SU-DHL-6 (cell line): ENCODE measurements at regions not wholly inside any gene's neighbourhood (a gene's known extent, or its start where the extent isn't known, plus 50 kb on each side); places are given as distances from the start of the nearest gene placed in this dataset.

Experiments
- EZH2phosphoT487 ChIP-seq: fragments of 200-600 bp; sonication (generic), shearing (Covaris generic); conservative IDR thresholded peaks from 2 replicates; pipeline ENCODE4 v1.6.1; 2018; ENCODE audit warnings: mild to moderate bottlenecking, antibody characterized with exemption, low read length, moderate library complexity, mixed read lengths
- TF ChIP-seq, protein P1 (sequence below): fragments of 200-600 bp; sonication (generic); IDR thresholded peaks from one replicate; pipeline ENCODE4 v1.5.1; 2017; ENCODE audit warnings: antibody characterized with exemption, mild to moderate bottlenecking, low read length, moderate library complexity; ENCODE audit not compliant: insufficient read depth, poor library complexity, severe bottlenecking

DNA sequence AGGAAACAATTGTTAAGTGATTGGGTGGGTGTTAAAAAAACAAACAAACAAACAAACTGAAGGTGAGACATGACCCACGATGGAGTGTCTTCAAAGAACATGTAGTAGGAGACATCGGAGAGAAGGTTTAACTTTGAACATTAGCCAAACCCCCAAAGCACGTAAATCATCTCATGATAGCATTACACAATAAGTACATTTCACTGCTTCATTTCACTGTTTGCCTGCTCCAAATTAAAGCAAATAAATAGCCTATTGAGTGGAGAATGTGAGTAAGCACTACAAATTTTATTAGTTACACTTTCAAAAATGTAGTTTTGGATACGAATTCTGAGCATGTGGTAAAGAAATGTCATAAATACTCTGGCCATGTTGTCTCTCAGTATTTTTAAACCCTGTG, 287.0 kb downstream of the SI start:
- TF ChIP-seq, protein P1, sequence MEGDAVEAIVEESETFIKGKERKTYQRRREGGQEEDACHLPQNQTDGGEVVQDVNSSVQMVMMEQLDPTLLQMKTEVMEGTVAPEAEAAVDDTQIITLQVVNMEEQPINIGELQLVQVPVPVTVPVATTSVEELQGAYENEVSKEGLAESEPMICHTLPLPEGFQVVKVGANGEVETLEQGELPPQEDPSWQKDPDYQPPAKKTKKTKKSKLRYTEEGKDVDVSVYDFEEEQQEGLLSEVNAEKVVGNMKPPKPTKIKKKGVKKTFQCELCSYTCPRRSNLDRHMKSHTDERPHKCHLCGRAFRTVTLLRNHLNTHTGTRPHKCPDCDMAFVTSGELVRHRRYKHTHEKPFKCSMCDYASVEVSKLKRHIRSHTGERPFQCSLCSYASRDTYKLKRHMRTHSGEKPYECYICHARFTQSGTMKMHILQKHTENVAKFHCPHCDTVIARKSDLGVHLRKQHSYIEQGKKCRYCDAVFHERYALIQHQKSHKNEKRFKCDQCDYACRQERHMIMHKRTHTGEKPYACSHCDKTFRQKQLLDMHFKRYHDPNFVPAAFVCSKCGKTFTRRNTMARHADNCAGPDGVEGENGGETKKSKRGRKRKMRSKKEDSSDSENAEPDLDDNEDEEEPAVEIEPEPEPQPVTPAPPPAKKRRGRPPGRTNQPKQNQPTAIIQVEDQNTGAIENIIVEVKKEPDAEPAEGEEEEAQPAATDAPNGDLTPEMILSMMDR, result no peak
- no peak for TF ChIP-seq EZH2phosphoT487
